MM.1S (cell line): ENCODE measurements at regions not wholly inside any gene's neighbourhood (a gene's known extent, or its start where the extent isn't known, plus 50 kb on each side); places are given as distances from the start of the nearest gene placed in this dataset.

ENCODE experiments used
- DNase-seq: peaks from one replicate; pipeline ENCODE4 v3.0.0-alpha.2; 2015
- H2AFZ ChIP-seq: fragments of 300-600 bp; sonication (generic); 2 replicates; pipeline ENCODE4 v1.6.0; 2016; ENCODE audit warnings: antibody characterized with exemption, low read length
- H3F3A ChIP-seq: fragments of 300-600 bp; sonication (generic); 2 replicates; pipeline ENCODE4 v1.6.1; 2016; ENCODE audit warnings: mild to moderate bottlenecking, antibody characterized with exemption, low read length, moderate library complexity, mixed read lengths; ENCODE audit not compliant: insufficient read depth
- H3K27ac ChIP-seq: fragments of 300-600 bp; sonication (generic); 2 replicates; pipeline ENCODE4 v1.5.1; 2016; ENCODE audit warnings: mild to moderate bottlenecking, low read length
- H3K27me3 ChIP-seq: fragments of 300-600 bp; sonication (generic); replicated peaks from 2 replicates; pipeline ENCODE4 v1.6.0; 2016; ENCODE audit warnings: low read length; ENCODE audit not compliant: insufficient read depth
- H3K36me3 ChIP-seq: fragments of 300-600 bp; sonication (generic); replicated peaks from 2 replicates; pipeline ENCODE4 v1.6.1; 2016; ENCODE audit warnings: mild to moderate bottlenecking, low read length, mixed read lengths; ENCODE audit not compliant: insufficient read depth
- H3K4me1 ChIP-seq: fragments of 300-600 bp; sonication (generic); 2 replicates; pipeline ENCODE4 v1.6.1; 2016; ENCODE audit warnings: low read length, mixed read lengths
- H3K4me2 ChIP-seq: fragments of 300-600 bp; sonication (generic); 2 replicates; pipeline ENCODE4 v1.6.0; 2016; ENCODE audit warnings: low read depth, low read length
- H3K4me3 ChIP-seq: fragments of 300-600 bp; sonication (generic); 2 replicates; pipeline ENCODE4 v1.5.1; 2016; ENCODE audit warnings: low read length, mixed read lengths
- H3K79me2 ChIP-seq: fragments of 300-600 bp; sonication (generic); 2 replicates; pipeline ENCODE4 v1.6.1; 2016; ENCODE audit warnings: mixed run types, low read length, mixed read lengths
- H3K9ac ChIP-seq: fragments of 300-600 bp; sonication (generic); 2 replicates; pipeline ENCODE4 v1.6.1; 2016; ENCODE audit warnings: low read length, mixed read lengths
- H3K9me2 ChIP-seq: fragments of 300-600 bp; sonication (generic); replicated peaks from 2 replicates; pipeline ENCODE4 v1.6.1; 2016; ENCODE audit warnings: mild to moderate bottlenecking, low read length, mixed read lengths; ENCODE audit not compliant: insufficient read depth
- H3K9me3 ChIP-seq: fragments of 300-600 bp; sonication (generic); replicated peaks from 2 replicates; pipeline ENCODE4 v1.6.1; 2016; ENCODE audit warnings: mild to moderate bottlenecking, low read length, mixed read lengths; ENCODE audit not compliant: insufficient read depth
- H4K20me1 ChIP-seq: fragments of 300-600 bp; sonication (generic); 2 replicates; pipeline ENCODE4 v1.6.1; 2016; ENCODE audit warnings: mild to moderate bottlenecking, low read length, moderate library complexity, mixed read lengths; ENCODE audit not compliant: insufficient read depth
- CTCF ChIP-seq: fragments of 300-600 bp; sonication (generic); IDR thresholded peaks from 2 replicates; pipeline ENCODE4 v1.5.1; 2016; ENCODE audit warnings: antibody characterized with exemption, low read length, mixed read lengths
- EZH2 ChIP-seq: fragments of 300-600 bp; sonication (generic); optimal IDR thresholded peaks from 2 replicates; pipeline ENCODE3; 2017; ENCODE audit warnings: low read depth, mild to moderate bottlenecking, antibody characterized with exemption, low read length, mixed read lengths
- EZH2phosphoT487 ChIP-seq: fragments of 300-600 bp; sonication (generic); IDR thresholded peaks from 2 replicates; pipeline ENCODE4 v1.6.1; 2018; ENCODE audit warnings: antibody characterized with exemption, low read length

DNA sequence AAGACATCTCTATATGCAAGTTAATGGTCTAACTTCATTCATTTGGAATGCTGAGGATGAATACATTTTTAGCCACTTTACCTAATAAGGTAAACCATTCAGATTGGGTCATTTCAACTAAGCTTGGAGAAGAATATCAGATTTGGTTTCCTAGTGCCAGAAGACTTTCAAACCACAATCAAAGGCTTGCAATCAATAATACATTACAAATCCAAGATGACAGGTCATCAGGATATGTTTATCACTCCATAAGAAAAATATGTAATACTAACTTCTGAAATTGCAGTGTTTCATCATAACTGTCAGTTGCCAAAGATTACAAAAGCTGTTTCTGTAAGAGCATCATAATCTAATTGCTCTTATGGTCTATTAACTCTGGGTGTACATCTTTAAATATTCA, 654.0 kb downstream of the COL12A1 start:
- H3K9me2 ChIP-seq: no peaks in the 10 kb centered on the region
- no peak for TF ChIP-seq EZH2phosphoT487
- TF ChIP-seq CTCF: no peak
- no peak for TF ChIP-seq EZH2
- H2AFZ ChIP-seq: no peak overlapping the region
- H3K36me3 ChIP-seq: no peaks in the 10 kb centered on the region
- H3K4me3 ChIP-seq: no peak overlapping the region
- no peak overlapping the region for H3K4me2 ChIP-seq
- no peaks in the 10 kb centered on the region for H3F3A ChIP-seq
- no peak overlapping the region for H3K27ac ChIP-seq
- H3K79me2 ChIP-seq: no peaks in the 10 kb centered on the region
- H3K9me3 ChIP-seq: no peaks in the 10 kb centered on the region
- no peaks in the 10 kb centered on the region for H3K4me1 ChIP-seq
- H4K20me1 ChIP-seq: no peaks in the 10 kb centered on the region
- no peak overlapping the region for H3K9ac ChIP-seq
- no peak for DNase-seq
- H3K27me3 ChIP-seq: no peaks in the 10 kb centered on the region

- DNase-seq: no peak
- no peaks in the 10 kb centered on the region for H3K9me3 ChIP-seq
- no peak overlapping the region for H3K4me2 ChIP-seq
- no peaks in the 10 kb centered on the region for H3K9me2 ChIP-seq
- H3K4me1 ChIP-seq: no peaks in the 10 kb centered on the region
- no peak overlapping the region for H3K4me3 ChIP-seq
- H3K27ac ChIP-seq: no peak overlapping the region
- no peak overlapping the region for H3K9ac ChIP-seq
- no peaks in the 10 kb centered on the region for H3F3A ChIP-seq
- TF ChIP-seq EZH2phosphoT487 (no peak), CTCF (no peak), EZH2 (no peak)
- no peaks in the 10 kb centered on the region for H3K36me3 ChIP-seq
- H2AFZ ChIP-seq: no peak overlapping the region
- no peaks in the 10 kb centered on the region for H3K79me2 ChIP-seq
- no peaks in the 10 kb centered on the region for H3K27me3 ChIP-seq
- H4K20me1 ChIP-seq: no peaks in the 10 kb centered on the region
Measured at GRCh38 chr6:74550821-74551220, 655.0 kb downstream of the COL12A1 start.

GRCh38 chr6:74549746-74550145, 656.1 kb downstream of the COL12A1 start:
- Histone ChIP-seq H3K27ac (no peak overlapping the region), H4K20me1 (no peaks in the 10 kb centered on the region), H3K27me3 (no peaks in the 10 kb centered on the region), H3K9ac (no peak overlapping the region), H2AFZ (no peak overlapping the region), H3F3A (no peaks in the 10 kb centered on the region), H3K4me1 (no peaks in the 10 kb centered on the region), H3K4me3 (no peak overlapping the region), H3K9me2 (no peaks in the 10 kb centered on the region), H3K79me2 (no peaks in the 10 kb centered on the region), H3K36me3 (no peaks in the 10 kb centered on the region), H3K9me3 (no peaks in the 10 kb centered on the region), H3K4me2 (no peak overlapping the region)
- TF ChIP-seq EZH2 (no peak), CTCF (no peak), EZH2phosphoT487 (no peak)
- no peak for DNase-seq
